Neural cell (in vitro differentiated cells): ENCODE measurements at regions not wholly inside any gene's neighbourhood (a gene's known extent, or its start where the extent isn't known, plus 50 kb on each side); places are given as distances from the start of the nearest gene placed in this dataset.

Experiments used
- EZH2 ChIP-seq: fragments of 200-600, 300-800 bp; shearing (Covaris generic), sonication (generic); IDR thresholded peaks from 2 replicates; pipeline ENCODE4 v1.6.1; 2014; ENCODE audit warnings: antibody characterized with exemption, low read length, borderline replicate concordance, mild to moderate bottlenecking; ENCODE audit not compliant: insufficient read depth, poor library complexity, severe bottlenecking
- POLR2AphosphoS5 ChIP-seq: IDR thresholded peaks from 2 replicates; pipeline ENCODE4 v1.6.1; 2012
- RAD21 ChIP-seq: fragments of 450-650 bp; conservative IDR thresholded peaks from 2 replicates; pipeline ENCODE4 v1.6.1; 2014; ENCODE audit warnings: antibody characterized with exemption, mild to moderate bottlenecking, moderate library complexity
- TAF1 ChIP-seq: IDR thresholded peaks from 2 replicates; pipeline ENCODE4 v1.6.1; 2012; ENCODE audit warnings: low read depth
- TF ChIP-seq, protein P1 (sequence below): fragments of 450-650 bp; IDR thresholded peaks from 2 replicates; pipeline ENCODE4 v1.5.1; 2014; ENCODE audit warnings: antibody characterized with exemption, mild to moderate bottlenecking, moderate library complexity; ENCODE audit not compliant: poor library complexity, severe bottlenecking

DNA sequence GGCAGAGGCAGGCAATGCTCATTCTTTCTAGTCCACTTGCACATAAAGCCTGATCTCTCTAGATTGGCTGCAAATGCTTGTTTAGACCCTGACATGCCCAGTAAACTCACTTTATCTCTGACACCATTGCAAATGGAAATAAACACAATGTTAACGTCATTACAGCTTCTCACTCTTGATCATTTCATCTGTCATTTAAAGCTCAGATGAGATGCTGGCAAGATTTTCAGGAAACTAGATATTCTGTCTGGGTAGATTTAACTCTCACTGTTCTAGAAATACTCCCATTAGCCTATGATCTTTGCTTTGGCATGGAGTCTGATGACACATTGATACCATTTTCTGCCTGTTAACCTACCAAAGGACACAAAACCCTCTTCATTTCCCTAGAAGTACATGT, 320.7 kb upstream of the HNRNPA3 start:
- TF ChIP-seq TAF1 (no peak), RAD21 (peak; percentile 27), POLR2AphosphoS5 (peak; percentile 60), EZH2 (no peak)
- TF ChIP-seq, protein P1, sequence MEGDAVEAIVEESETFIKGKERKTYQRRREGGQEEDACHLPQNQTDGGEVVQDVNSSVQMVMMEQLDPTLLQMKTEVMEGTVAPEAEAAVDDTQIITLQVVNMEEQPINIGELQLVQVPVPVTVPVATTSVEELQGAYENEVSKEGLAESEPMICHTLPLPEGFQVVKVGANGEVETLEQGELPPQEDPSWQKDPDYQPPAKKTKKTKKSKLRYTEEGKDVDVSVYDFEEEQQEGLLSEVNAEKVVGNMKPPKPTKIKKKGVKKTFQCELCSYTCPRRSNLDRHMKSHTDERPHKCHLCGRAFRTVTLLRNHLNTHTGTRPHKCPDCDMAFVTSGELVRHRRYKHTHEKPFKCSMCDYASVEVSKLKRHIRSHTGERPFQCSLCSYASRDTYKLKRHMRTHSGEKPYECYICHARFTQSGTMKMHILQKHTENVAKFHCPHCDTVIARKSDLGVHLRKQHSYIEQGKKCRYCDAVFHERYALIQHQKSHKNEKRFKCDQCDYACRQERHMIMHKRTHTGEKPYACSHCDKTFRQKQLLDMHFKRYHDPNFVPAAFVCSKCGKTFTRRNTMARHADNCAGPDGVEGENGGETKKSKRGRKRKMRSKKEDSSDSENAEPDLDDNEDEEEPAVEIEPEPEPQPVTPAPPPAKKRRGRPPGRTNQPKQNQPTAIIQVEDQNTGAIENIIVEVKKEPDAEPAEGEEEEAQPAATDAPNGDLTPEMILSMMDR, result no peak
